ENCODE measurements at regions not wholly inside any gene's neighbourhood (a gene's known extent, or its start where the extent isn't known, plus 50 kb on each side); places are given as distances from the start of the nearest gene placed in this dataset.
"Not testable (repeated sequence)": the region's sequence is repeated elsewhere in the genome, so short reads cannot be mapped to it uniquely, and the experiment has no call there.

DNA sequence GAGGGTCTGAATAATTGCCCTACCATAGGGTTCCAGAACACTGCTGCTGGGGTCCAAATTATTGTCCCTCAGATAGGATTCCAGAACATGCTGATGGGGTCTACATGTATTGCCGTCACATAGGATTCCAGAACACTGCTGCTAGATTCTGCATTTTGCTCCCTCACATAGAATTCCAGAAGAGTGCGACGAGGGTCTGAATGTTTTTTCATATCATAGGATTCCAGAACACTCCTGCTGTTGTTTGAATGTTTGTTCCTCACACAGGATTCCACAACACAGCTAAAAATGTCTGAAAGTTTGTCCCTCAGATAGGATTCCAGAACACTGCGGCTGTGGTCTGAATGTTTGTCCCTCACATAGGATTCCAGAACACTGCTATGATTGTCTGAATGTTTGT lies 198.1 kb downstream of the FOXD4L6 start:
- not testable (repeated sequence) for DNase-seq (ENCODE audit: low spot score)

DNA sequence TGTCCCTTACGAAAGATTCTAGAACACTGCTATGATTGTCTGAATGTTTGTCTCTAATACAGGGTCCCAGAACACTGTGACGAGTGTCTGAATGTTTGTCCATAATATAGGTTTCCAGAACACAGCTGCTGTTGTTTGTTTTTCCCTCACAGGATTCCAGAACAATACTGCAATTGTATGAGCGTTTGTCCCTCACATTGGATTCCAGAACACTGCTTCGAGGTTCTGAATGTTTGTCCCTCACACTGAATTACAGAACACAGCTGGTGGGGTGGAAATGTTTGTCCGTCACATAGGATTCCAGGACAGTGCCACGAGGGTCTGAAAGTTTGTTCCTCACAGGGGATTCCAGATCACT lies 199.0 kb downstream of the FOXD4L6 start:
- not testable (repeated sequence) for DNase-seq (ENCODE audit: low spot score)

DNA sequence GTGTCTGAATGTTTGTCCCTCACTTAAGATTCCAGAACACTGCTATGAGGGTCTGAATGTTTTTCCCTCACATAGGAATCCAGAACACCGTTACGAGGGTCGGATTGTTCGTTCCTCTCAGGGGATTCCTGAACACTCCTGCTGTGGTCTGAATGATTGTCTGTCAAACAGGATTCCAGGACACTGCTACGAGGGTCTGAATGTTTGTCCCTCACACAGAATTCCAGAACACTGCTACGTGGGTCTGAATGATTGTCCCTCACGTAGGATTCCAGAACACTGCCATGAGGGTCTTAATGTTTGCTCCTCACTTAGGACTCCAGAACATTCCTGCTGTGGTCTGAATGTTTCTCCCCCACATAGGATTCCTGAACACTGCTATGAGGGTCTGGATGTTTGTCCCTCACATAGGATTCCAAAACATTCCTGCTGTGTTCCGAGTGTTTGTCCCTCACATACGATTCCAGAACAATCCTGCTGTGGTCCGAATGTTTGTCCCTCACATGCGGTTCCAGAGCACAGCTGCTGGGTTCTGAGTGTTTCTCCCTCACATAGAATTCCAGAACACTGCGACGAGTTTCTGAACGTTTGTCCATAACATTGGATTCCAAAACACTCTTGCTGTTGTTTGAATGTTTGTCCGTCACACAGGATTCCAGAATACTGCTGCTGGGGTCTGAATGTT lies 199.5 kb downstream of the FOXD4L6 start:
- DNase-seq (ENCODE audit: low spot score) = no peak

- no peak for DNase-seq (ENCODE audit: low spot score)
Measured at GRCh38 chr9:40927851-40928802, 200.4 kb downstream of the FOXD4L6 start.

- no peak for DNase-seq (ENCODE audit: low spot score)
Measured at GRCh38 chr9:40927260-40927631, 201.2 kb downstream of the FOXD4L6 start.

GRCh38 chr9:40926404-40927259 lies 201.8 kb downstream of the FOXD4L6 start:
- DNase-seq (ENCODE audit: low spot score) = no peak

- no peak for DNase-seq (ENCODE audit: low spot score)
Measured at GRCh38 chr9:40925149-40925548, 203.3 kb downstream of the FOXD4L6 start.

DNA sequence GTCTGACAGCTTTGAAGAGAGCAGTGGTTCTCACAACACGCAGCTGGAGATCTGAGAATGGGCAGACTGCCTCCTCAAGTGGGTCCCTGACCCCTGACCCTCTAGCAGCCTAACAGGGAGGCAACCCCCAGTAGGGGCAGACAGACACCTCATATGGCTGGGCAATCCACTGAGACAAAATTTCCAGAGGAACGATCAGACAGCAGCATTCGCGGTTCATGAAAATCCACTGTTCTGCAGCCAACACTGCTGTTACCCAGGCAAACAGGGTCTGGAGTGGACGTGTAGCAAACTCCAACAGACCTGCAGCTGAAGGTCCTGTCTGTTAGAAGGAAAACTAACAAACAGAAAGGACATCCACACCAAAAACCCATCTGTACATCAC lies 212.1 kb downstream of the FOXD4L6 start:
- not testable (repeated sequence) for DNase-seq (ENCODE audit: low spot score)

- not testable (repeated sequence) for DNase-seq (ENCODE audit: low spot score)
Measured at GRCh38 chr9:40915660-40916398, 212.7 kb downstream of the FOXD4L6 start.

DNA sequence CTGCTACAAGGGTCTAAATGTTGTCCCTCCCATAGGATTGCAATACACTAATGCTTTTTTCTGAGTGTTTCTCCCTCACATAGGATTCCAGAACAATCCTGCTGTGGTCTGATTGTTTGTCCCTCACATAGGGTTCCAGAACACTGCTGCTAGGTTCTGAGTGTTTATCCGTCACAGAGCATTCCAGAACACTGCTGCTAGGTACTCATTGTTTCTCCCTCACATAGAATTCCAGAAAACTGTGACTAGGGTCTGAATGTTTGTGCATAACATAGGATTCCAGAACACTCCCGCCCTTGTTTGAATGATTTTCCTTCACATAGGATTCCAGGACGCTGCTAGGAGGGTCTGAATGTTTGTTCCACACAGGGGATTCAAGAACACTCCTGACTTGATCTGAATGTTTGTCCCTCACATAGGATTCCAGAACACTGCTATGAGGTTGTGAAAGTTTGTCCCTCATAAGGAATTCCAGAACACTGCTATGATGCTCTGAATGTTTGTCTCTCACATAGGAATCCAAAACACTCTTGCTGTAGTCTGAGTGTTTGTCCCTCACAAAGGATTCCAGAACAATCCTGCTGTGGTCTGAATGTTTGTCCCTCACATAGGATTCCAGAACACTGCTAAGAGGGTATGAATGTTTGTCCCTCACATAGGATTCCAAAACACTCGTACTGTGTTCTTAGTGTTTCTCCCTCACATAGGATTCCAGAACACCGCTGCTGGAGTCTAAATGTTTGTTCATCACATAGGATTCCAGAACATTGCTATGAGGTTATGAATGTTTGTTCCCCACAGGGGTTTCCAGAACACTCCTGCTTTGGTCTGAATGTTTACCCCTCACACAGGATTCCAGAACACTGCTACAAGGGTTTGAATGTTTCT lies 213.5 kb downstream of the FOXD4L6 start:
- no peak for DNase-seq (ENCODE audit: low spot score)

DNA sequence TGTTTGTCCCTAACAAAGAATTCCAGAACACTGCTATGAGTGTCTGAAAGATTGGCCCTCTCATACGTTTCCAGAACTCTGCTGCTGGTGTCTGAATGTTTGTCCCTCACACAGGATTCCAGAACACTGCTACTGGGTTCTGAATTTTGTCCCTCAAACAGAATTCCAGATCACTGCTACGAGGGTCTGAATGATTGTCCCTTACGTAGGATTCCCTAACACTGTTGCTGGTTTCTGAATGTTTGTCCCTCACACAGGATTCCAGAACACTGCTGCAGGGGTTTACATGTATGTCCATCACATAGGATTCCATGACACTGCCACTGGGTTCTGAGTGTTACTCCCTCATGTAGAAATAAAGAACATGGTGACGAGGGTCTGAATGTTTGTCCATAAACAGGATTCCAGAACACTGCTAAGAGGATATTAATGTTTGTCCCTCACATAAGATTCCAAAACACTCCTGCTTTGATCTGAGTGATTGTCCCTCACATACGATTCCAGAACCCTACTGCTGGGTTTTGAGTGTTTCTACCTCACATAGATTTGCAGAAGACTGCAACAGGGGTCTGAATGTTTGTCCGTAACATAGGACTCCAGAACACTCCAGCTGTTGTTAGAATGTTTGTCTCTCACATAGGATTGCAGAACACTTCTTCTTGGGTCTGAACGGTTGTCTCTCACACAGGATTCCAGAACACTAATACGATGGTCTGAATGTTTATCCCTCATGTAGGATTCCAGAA lies 214.4 kb downstream of the FOXD4L6 start:
- no peak for DNase-seq (ENCODE audit: low spot score)

DNA sequence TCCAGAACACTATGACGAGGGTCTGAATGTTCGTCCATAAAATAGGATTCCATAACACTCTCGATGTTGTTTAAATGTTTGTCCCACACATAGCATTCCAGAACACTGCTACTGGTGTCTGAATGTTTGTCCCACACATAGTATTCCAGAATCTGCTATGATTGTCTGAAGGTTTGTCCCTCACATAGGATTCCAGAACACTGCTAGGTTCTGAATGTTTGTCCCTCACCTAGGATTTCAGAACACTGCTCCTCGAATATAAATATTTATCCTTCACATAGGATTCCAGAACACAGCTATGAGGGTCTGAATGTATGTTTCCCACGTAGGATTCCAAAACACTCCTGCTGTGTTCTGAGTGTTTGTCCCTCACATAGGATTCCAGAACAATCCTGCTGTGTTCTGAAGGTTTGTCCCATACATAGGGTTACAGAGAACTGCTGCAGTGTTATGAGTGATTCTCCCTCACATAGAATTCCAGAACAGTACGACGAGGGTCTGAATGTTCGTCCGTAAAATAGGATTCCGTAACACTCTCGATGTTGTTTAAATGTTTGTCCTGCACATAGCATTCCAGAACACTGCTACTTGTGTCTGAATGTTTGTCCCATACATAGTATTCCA lies 215.3 kb downstream of the FOXD4L6 start:
- DNase-seq (ENCODE audit: low spot score) = no peak

- DNase-seq (ENCODE audit: low spot score) = not testable (repeated sequence)
Measured at GRCh38 chr9:40912679-40913078, 215.8 kb downstream of the FOXD4L6 start.

GRCh38 chr9:40911647-40912046 lies 216.8 kb downstream of the FOXD4L6 start:
- no peak for DNase-seq (ENCODE audit: low spot score)

- not testable (repeated sequence) for DNase-seq (ENCODE audit: low spot score)
Measured at GRCh38 chr9:40910995-40911394, 217.5 kb downstream of the FOXD4L6 start.

- no peak for DNase-seq (ENCODE audit: low spot score)
Measured at GRCh38 chr9:40909821-40910220, 218.7 kb downstream of the FOXD4L6 start.

GRCh38 chr9:40909111-40909510 lies 219.4 kb downstream of the FOXD4L6 start:
- DNase-seq (ENCODE audit: low spot score) = not testable (repeated sequence)

DNA sequence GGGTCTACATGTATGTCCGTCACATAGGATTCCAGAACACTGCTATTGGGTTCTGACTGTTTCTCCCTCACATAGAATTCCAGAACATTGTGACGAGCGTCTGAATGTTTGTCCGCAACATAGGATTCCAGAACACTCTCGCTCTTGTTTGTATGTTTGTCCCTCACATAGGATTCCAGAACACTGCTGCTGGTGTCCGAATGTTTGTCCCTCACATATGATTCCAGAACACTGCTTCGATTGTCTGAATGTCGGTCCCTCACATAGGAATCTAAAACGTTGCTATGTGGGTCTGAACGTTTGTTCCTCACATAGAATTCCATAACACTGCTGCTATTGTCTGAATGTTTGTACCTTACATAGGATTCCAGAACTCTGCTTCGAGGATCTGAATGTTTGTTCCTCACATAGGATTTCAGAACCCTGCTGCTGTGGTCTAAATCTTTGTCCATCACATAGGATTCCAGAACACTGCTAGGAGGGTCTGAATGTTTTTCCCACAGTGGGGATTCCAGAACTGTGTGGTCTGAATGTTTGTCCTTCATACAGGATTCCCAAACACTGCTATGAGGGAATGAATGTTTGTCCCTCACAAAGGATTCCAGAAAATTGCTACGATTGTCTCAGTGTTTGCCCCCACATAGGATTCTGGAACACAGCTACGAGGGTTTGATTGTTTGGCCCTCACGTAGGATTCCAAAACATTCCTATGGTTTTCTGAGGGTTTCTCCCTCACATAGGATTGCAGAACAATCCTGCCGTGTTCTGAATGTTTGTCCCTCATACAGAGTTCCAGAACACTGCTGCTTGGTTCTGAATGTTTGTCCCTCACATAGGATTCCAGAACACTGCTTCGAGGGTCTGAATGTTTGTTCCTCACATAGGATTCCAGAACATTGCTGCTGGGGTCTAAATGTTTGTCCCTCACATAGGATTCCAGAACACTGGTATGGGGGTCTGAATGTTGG lies 220.5 kb downstream of the FOXD4L6 start:
- DNase-seq (ENCODE audit: low spot score) = no peak
